GM21717 (cell line): ENCODE measurements at regions not wholly inside any gene's neighbourhood (a gene's known extent, or its start where the extent isn't known, plus 50 kb on each side); places are given as distances from the start of the nearest gene placed in this dataset.

Experiments used
- ATAC-seq: cut with Tn5 transposase; IDR thresholded peaks from one replicate; pipeline ENCODE4 v1.9.1; 2021; ENCODE audit warnings: mild to moderate bottlenecking, moderate library complexity; ENCODE audit not compliant: unreplicated experiment

GRCh38 chr4:28351102-28351501, 1490.5 kb downstream of the STIM2 start:
- ATAC-seq: no peak

- ATAC-seq: no peak
Observed at GRCh38 chr4:28351826-28352225, 1491.2 kb downstream of the STIM2 start.

- no peak for ATAC-seq
Observed at GRCh38 chr4:28354880-28355656, 1494.4 kb downstream of the STIM2 start.

GRCh38 chr4:28357990-28358389, 1497.3 kb downstream of the STIM2 start:
- ATAC-seq: no peak

- no peak for ATAC-seq
Observed at GRCh38 chr4:28358606-28359005, 1498.0 kb downstream of the STIM2 start.

- ATAC-seq: no peak
Observed at GRCh38 chr4:28360681-28361080, 1500.0 kb downstream of the STIM2 start.

- no peak for ATAC-seq
Observed at GRCh38 chr4:28362169-28362568, 1501.5 kb downstream of the STIM2 start.

- ATAC-seq: no peak
Observed at GRCh38 chr4:28369499-28369898, 1508.9 kb downstream of the STIM2 start.

GRCh38 chr4:28373191-28373590, 1512.5 kb downstream of the STIM2 start:
- ATAC-seq: no peak

GRCh38 chr4:28373601-28374000, 1513.0 kb downstream of the STIM2 start:
- ATAC-seq: no peak

GRCh38 chr4:28378109-28378830, 1517.6 kb downstream of the STIM2 start:
- no peak for ATAC-seq

GRCh38 chr4:28385801-28386200, 1525.2 kb downstream of the STIM2 start:
- ATAC-seq: no peak

- ATAC-seq: no peak
Observed at GRCh38 chr4:28386776-28387175, 1526.1 kb downstream of the STIM2 start.

- no peak for ATAC-seq
Observed at GRCh38 chr4:28388471-28388870, 1527.8 kb downstream of the STIM2 start.

GRCh38 chr4:28391877-28392276, 1531.2 kb downstream of the STIM2 start:
- no peak for ATAC-seq

- no peak for ATAC-seq
Observed at GRCh38 chr4:28402751-28403150, 1542.1 kb downstream of the STIM2 start.

- ATAC-seq: no peak
Observed at GRCh38 chr4:28421221-28421620, 1560.6 kb downstream of the STIM2 start.

- ATAC-seq: no peak
Observed at GRCh38 chr4:28426251-28426650, 1565.6 kb downstream of the STIM2 start.

- ATAC-seq: no peak
Observed at GRCh38 chr4:28427306-28428085, 1566.9 kb downstream of the STIM2 start.

GRCh38 chr4:28432348-28433025, 1571.8 kb downstream of the STIM2 start:
- no peak for ATAC-seq

GRCh38 chr4:28435314-28435713, 1574.7 kb downstream of the STIM2 start:
- ATAC-seq: no peak
